ENCODE measurements at regions not wholly inside any gene's neighbourhood (a gene's known extent, or its start where the extent isn't known, plus 50 kb on each side); places are given as distances from the start of the nearest gene placed in this dataset.

GRCh38 chr9:29648601-29649000, 2075.3 kb upstream of the C9orf72 start:
- CTCF ChIA-PET = no interaction called here
- Mint-ChIP-seq H3K36me3 (no peaks in the 10 kb centered on the region), H3K9me3 (peaks cover 0 to 3% (median 0%) of the 10 kb centered on the region in 3 donors), H3K4me3 (no peak overlapping the region), H3K27ac (no peak overlapping the region), H3K27me3 (no peaks in the 10 kb centered on the region), H3K4me1 (no peaks in the 10 kb centered on the region)
- Histone ChIP-seq H3K4me3 (ENCODE audit: control insufficient read depth in 1 of 2, extremely low read depth in 1 of 2, low read length in 1 of 2) (no peak overlapping the region), H3K36me3 (ENCODE audit: control insufficient read depth in 2 of 2, extremely low read depth in 1 of 2, insufficient read depth in 1 of 2, low read length in 1 of 2) (no peaks in the 10 kb centered on the region), H3K4me1 (ENCODE audit: control insufficient read depth in 1 of 2, extremely low read depth in 1 of 2, insufficient read depth in 2 of 2, low read length in 2 of 2) (no peaks in the 10 kb centered on the region), H3K27ac (ENCODE audit: low read length) (no peak overlapping the region), H3K9me3 (no peaks in the 10 kb centered on the region), H3K27me3 (replicated peaks in 1 of 2; ENCODE audit: control insufficient read depth in 2 of 2, extremely low read depth in 1 of 2, insufficient read depth in 2 of 2, low read length in 1 of 2) (no peaks in the 10 kb centered on the region)
- no peak for DNase-seq
- POLR2A ChIA-PET = no interaction called here
- ATAC-seq (replicated peaks in 1 of 4) = no peak

DNA sequence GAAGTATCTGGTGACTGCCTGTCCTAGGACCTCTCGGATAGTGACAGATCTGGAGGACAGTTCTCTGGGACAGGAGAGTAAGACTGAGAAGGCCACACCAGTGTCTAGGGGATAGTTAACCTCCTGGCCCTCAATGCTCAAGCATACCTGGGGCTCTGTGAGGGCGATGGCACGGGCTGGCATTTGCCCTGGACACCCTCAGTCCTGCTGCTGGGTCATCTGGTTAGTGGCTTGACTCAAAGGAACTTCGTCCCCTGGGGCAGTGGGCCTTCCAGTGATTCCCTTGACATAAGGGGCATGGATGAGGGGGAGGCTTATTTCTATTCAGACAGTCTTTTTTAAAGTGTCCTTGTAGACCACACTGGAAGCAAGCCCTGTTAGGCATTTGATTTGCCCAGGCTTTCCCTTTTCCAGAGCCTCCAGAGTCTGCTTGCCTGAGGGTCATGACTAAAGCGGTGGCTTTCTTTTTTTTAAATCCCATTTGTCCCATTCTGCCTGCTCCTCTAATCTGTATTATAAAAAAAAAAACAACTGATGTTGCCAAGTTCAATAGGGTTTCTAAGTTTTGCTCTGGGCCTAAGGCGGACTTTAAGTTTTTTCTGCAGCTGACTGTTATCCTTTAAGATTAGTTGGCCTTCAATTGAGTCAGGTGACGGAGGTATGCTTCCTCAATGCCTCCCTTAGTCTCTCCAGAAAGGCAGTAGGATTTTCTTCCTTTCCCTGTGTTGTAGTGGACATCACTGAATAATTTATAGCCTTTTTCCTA, 2083.5 kb upstream of the C9orf72 start:
- Histone ChIP-seq H3K36me3 (ENCODE audit: control insufficient read depth in 2 of 2, extremely low read depth in 1 of 2, insufficient read depth in 1 of 2, low read length in 1 of 2) (no peaks in the 10 kb centered on the region), H3K9me3 (peaks cover 2% of the 10 kb centered on the region), H3K4me3 (ENCODE audit: control insufficient read depth in 1 of 2, extremely low read depth in 1 of 2, low read length in 1 of 2) (no peak overlapping the region), H3K27ac (ENCODE audit: low read length) (no peak overlapping the region), H3K27me3 (replicated peaks in 1 of 2; ENCODE audit: control insufficient read depth in 2 of 2, extremely low read depth in 1 of 2, insufficient read depth in 2 of 2, low read length in 1 of 2) (no peaks in the 10 kb centered on the region), H3K4me1 (ENCODE audit: control insufficient read depth in 1 of 2, extremely low read depth in 1 of 2, insufficient read depth in 2 of 2, low read length in 2 of 2) (no peaks in the 10 kb centered on the region)
- H3K4me3 Mint-ChIP-seq = no peak overlapping the region
- no peaks in the 10 kb centered on the region for H3K36me3 Mint-ChIP-seq
- no peak overlapping the region for H3K27ac Mint-ChIP-seq
- ChIA-PET POLR2A (no interaction called here), CTCF (no interaction called here)
- no peaks in the 10 kb centered on the region for H3K4me1 Mint-ChIP-seq
- H3K27me3 Mint-ChIP-seq = no peaks in the 10 kb centered on the region
- peaks cover 7 to 15% (median 12%) of the 10 kb centered on the region in 3 donors for H3K9me3 Mint-ChIP-seq
- ATAC-seq (replicated peaks in 1 of 4) = no peak
- 64% methylated on average over 4 of the region's 7 CpGs for WGBS (ENCODE audit: insufficient coverage)
- DNase-seq = no peak

DNA sequence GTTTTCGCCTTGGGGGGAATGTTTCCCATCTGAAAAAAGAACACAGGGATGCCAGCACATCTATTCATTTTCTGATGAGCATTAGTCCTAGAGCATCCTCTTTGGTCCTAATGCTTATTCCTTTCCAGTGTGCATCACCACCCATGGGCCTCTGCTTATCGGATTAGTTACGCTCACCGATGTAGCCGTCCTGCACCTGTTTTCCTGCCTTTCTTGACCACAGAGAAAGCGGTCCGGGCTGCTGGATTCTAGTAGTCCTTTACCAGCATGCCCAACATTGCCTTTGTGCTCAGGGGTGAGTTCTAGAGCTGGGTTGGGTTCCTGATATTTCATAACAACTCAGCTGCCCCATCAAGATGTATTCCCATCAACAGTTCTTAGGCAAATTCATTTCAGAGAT, 2084.5 kb upstream of the C9orf72 start:
- WGBS (ENCODE audit: insufficient coverage) = 100% methylated on average over 3 of the region's 7 CpGs
- Histone ChIP-seq H3K27ac (ENCODE audit: low read length) (no peak overlapping the region), H3K36me3 (ENCODE audit: control insufficient read depth in 2 of 2, extremely low read depth in 1 of 2, insufficient read depth in 1 of 2, low read length in 1 of 2) (no peaks in the 10 kb centered on the region), H3K4me3 (ENCODE audit: control insufficient read depth in 1 of 2, extremely low read depth in 1 of 2, low read length in 1 of 2) (no peak overlapping the region), H3K9me3 (peaks cover 2% of the 10 kb centered on the region), H3K4me1 (ENCODE audit: control insufficient read depth in 1 of 2, extremely low read depth in 1 of 2, insufficient read depth in 2 of 2, low read length in 2 of 2) (no peaks in the 10 kb centered on the region), H3K27me3 (replicated peaks in 1 of 2; ENCODE audit: control insufficient read depth in 2 of 2, extremely low read depth in 1 of 2, insufficient read depth in 2 of 2, low read length in 1 of 2) (no peaks in the 10 kb centered on the region)
- no peak overlapping the region for H3K27ac Mint-ChIP-seq
- ChIA-PET POLR2A (no interaction called here), CTCF (no interaction called here)
- no peaks in the 10 kb centered on the region for H3K27me3 Mint-ChIP-seq
- H3K4me1 Mint-ChIP-seq = no peaks in the 10 kb centered on the region
- peaks cover 7 to 15% (median 12%) of the 10 kb centered on the region in 3 donors for H3K9me3 Mint-ChIP-seq
- no peaks in the 10 kb centered on the region for H3K36me3 Mint-ChIP-seq
- no peak for DNase-seq
- no peak overlapping the region for H3K4me3 Mint-ChIP-seq
- ATAC-seq (replicated peaks in 1 of 4) = no peak

GRCh38 chr9:29659014-29659413, 2085.7 kb upstream of the C9orf72 start:
- POLR2A ChIA-PET = no interaction called here
- Mint-ChIP-seq H3K9me3 (peaks cover 7 to 19% (median 16%) of the 10 kb centered on the region in 3 donors), H3K4me3 (no peak overlapping the region)

GRCh38 chr9:29659736-29660135, 2086.5 kb upstream of the C9orf72 start:
- H3K4me3 ChIP-seq (ENCODE audit: control insufficient read depth in 1 of 2, extremely low read depth in 1 of 2, low read length in 1 of 2) = no peak overlapping the region
- H3K4me1 Mint-ChIP-seq = no peaks in the 10 kb centered on the region
- H3K36me3 ChIP-seq (ENCODE audit: control insufficient read depth in 2 of 2, extremely low read depth in 1 of 2, insufficient read depth in 1 of 2, low read length in 1 of 2) = no peaks in the 10 kb centered on the region
- no peak overlapping the region for H3K4me3 Mint-ChIP-seq
- peaks cover 7 to 22% (median 18%) of the 10 kb centered on the region in 3 donors for H3K9me3 Mint-ChIP-seq
- H3K27ac ChIP-seq (ENCODE audit: low read length) = no peak overlapping the region
- ChIA-PET CTCF (no interaction called here), POLR2A (no interaction called here)
- H3K27me3 ChIP-seq (replicated peaks in 1 of 2; ENCODE audit: control insufficient read depth in 2 of 2, extremely low read depth in 1 of 2, insufficient read depth in 2 of 2, low read length in 1 of 2) = no peaks in the 10 kb centered on the region
- peaks cover 2% of the 10 kb centered on the region for H3K9me3 ChIP-seq
- no peaks in the 10 kb centered on the region for H3K27me3 Mint-ChIP-seq
- WGBS (ENCODE audit: insufficient coverage) = 79% methylated on average over 3 of the region's 4 CpGs
- DNase-seq (no peak), ATAC-seq (replicated peaks in 1 of 4) (no peak)
- no peak overlapping the region for H3K27ac Mint-ChIP-seq
- H3K4me1 ChIP-seq (ENCODE audit: control insufficient read depth in 1 of 2, extremely low read depth in 1 of 2, insufficient read depth in 2 of 2, low read length in 2 of 2) = no peaks in the 10 kb centered on the region
- no peaks in the 10 kb centered on the region for H3K36me3 Mint-ChIP-seq

More at GRCh38 chr9:29659014-29659413, 2085.7 kb upstream of the C9orf72 start:
- Mint-ChIP-seq H3K36me3 (no peaks in the 10 kb centered on the region), H3K27me3 (no peaks in the 10 kb centered on the region), H3K27ac (no peak overlapping the region), H3K4me1 (no peaks in the 10 kb centered on the region)
- CTCF ChIA-PET = no interaction called here
- ATAC-seq (replicated peaks in 1 of 4) = no peak
- peaks cover 2% of the 10 kb centered on the region for H3K9me3 ChIP-seq
- no peaks in the 10 kb centered on the region for H3K4me1 ChIP-seq (ENCODE audit: control insufficient read depth in 1 of 2, extremely low read depth in 1 of 2, insufficient read depth in 2 of 2, low read length in 2 of 2)
- H3K27ac ChIP-seq (ENCODE audit: low read length) = no peak overlapping the region
- WGBS (ENCODE audit: insufficient coverage) = 89% methylated on average over 6 of the region's 6 CpGs
- H3K27me3 ChIP-seq (replicated peaks in 1 of 2; ENCODE audit: control insufficient read depth in 2 of 2, extremely low read depth in 1 of 2, insufficient read depth in 2 of 2, low read length in 1 of 2) = no peaks in the 10 kb centered on the region
- H3K36me3 ChIP-seq (ENCODE audit: control insufficient read depth in 2 of 2, extremely low read depth in 1 of 2, insufficient read depth in 1 of 2, low read length in 1 of 2) = no peaks in the 10 kb centered on the region
- no peak overlapping the region for H3K4me3 ChIP-seq (ENCODE audit: control insufficient read depth in 1 of 2, extremely low read depth in 1 of 2, low read length in 1 of 2)
- DNase-seq = no peak

GRCh38 chr9:29668732-29669131, 2095.5 kb upstream of the C9orf72 start:
- WGBS (ENCODE audit: insufficient coverage) = 20% methylated on average over 1 of the region's 1 CpG
- DNase-seq (no peak), ATAC-seq (replicated peaks in 1 of 4) (no peak)
- H3K4me3 ChIP-seq (ENCODE audit: control insufficient read depth in 1 of 2, extremely low read depth in 1 of 2, low read length in 1 of 2) = no peak overlapping the region
- no peaks in the 10 kb centered on the region for H3K4me1 Mint-ChIP-seq
- H3K27ac Mint-ChIP-seq = no peak overlapping the region
- no peaks in the 10 kb centered on the region for H3K4me1 ChIP-seq (ENCODE audit: control insufficient read depth in 1 of 2, extremely low read depth in 1 of 2, insufficient read depth in 2 of 2, low read length in 2 of 2)
- H3K9me3 Mint-ChIP-seq = peaks cover 0 to 18% (median 15%) of the 10 kb centered on the region in 3 donors
- H3K36me3 ChIP-seq (ENCODE audit: control insufficient read depth in 2 of 2, extremely low read depth in 1 of 2, insufficient read depth in 1 of 2, low read length in 1 of 2) = no peaks in the 10 kb centered on the region
- ChIA-PET POLR2A (no interaction called here), CTCF (no interaction called here)
- H3K9me3 ChIP-seq = peaks cover 2% of the 10 kb centered on the region
- no peak overlapping the region for H3K27ac ChIP-seq (ENCODE audit: low read length)
- no peak overlapping the region for H3K4me3 Mint-ChIP-seq
- no peaks in the 10 kb centered on the region for H3K27me3 ChIP-seq (replicated peaks in 1 of 2; ENCODE audit: control insufficient read depth in 2 of 2, extremely low read depth in 1 of 2, insufficient read depth in 2 of 2, low read length in 1 of 2)
- H3K27me3 Mint-ChIP-seq = no peaks in the 10 kb centered on the region
- H3K36me3 Mint-ChIP-seq = no peaks in the 10 kb centered on the region

- H3K4me3 ChIP-seq (ENCODE audit: control insufficient read depth in 1 of 2, extremely low read depth in 1 of 2, low read length in 1 of 2) = no peak overlapping the region
- ChIA-PET POLR2A (no interaction called here), CTCF (no interaction called here)
- ATAC-seq (replicated peaks in 1 of 4) (no peak), DNase-seq (no peak)
- no CpG with 5 or more reads among the region's 1 CpG for WGBS (ENCODE audit: insufficient coverage)
- H3K4me1 Mint-ChIP-seq = no peaks in the 10 kb centered on the region
- H3K4me3 Mint-ChIP-seq = no peak overlapping the region
- H3K4me1 ChIP-seq (ENCODE audit: control insufficient read depth in 1 of 2, extremely low read depth in 1 of 2, insufficient read depth in 2 of 2, low read length in 2 of 2) = no peaks in the 10 kb centered on the region
- H3K36me3 Mint-ChIP-seq = no peaks in the 10 kb centered on the region
- H3K9me3 Mint-ChIP-seq = peaks cover 0 to 15% (median 10%) of the 10 kb centered on the region in 3 donors
- H3K27ac Mint-ChIP-seq = no peak overlapping the region
- no peaks in the 10 kb centered on the region for H3K27me3 Mint-ChIP-seq
- no peaks in the 10 kb centered on the region for H3K27me3 ChIP-seq (replicated peaks in 1 of 2; ENCODE audit: control insufficient read depth in 2 of 2, extremely low read depth in 1 of 2, insufficient read depth in 2 of 2, low read length in 1 of 2)
- no peak overlapping the region for H3K27ac ChIP-seq (ENCODE audit: low read length)
- no peaks in the 10 kb centered on the region for H3K36me3 ChIP-seq (ENCODE audit: control insufficient read depth in 2 of 2, extremely low read depth in 1 of 2, insufficient read depth in 1 of 2, low read length in 1 of 2)
- peaks cover 2% of the 10 kb centered on the region for H3K9me3 ChIP-seq
Observed at GRCh38 chr9:29669613-29670012, 2096.3 kb upstream of the C9orf72 start.

Data from T-cell (primary cell).